ENCODE measurements at regions not wholly inside any gene's neighbourhood (a gene's known extent, or its start where the extent isn't known, plus 50 kb on each side); places are given as distances from the start of the nearest gene placed in this dataset.

DNA sequence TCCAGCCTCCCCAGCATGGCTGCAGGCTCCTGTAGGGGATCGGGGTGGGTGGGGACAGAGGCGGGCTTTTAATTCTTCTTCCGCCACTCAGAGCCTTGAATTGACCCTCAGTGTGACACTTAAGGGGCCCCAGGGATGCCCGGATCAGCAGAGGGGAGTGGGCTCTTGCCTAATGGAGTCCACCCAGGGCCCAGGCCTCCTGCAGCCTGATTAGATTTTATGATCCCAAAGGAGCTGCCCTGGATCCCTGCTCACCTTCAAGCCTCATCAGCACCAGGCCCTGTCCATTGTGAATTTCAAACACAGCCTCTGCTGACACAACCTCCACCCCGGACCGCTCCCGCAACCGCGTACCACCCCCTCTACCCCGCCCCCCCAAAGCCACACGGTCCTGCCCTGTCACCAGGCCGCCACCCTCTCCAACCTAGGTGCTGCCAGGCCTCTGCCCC, 214.1 kb upstream of the IER5L start:
- DNase-seq (ENCODE audit: low read depth, low spot score), result no peak
- no peaks in the 10 kb centered on the region for H3K27me3 Mint-ChIP-seq (ENCODE audit: low read depth)
- no peaks in the 10 kb centered on the region for H3K36me3 Mint-ChIP-seq (ENCODE audit: low read depth)
- no peaks in the 10 kb centered on the region for H3K9me3 Mint-ChIP-seq
- TF ChIP-seq, protein P1, sequence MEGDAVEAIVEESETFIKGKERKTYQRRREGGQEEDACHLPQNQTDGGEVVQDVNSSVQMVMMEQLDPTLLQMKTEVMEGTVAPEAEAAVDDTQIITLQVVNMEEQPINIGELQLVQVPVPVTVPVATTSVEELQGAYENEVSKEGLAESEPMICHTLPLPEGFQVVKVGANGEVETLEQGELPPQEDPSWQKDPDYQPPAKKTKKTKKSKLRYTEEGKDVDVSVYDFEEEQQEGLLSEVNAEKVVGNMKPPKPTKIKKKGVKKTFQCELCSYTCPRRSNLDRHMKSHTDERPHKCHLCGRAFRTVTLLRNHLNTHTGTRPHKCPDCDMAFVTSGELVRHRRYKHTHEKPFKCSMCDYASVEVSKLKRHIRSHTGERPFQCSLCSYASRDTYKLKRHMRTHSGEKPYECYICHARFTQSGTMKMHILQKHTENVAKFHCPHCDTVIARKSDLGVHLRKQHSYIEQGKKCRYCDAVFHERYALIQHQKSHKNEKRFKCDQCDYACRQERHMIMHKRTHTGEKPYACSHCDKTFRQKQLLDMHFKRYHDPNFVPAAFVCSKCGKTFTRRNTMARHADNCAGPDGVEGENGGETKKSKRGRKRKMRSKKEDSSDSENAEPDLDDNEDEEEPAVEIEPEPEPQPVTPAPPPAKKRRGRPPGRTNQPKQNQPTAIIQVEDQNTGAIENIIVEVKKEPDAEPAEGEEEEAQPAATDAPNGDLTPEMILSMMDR (conservative IDR thresholded peaks at IDR 0.05), result no peak
- no peak overlapping the region for H3K27ac Mint-ChIP-seq (ENCODE audit: unreplicated experiment)
- no peak overlapping the region for H3K4me3 Mint-ChIP-seq
- peaks cover 14% of the 10 kb centered on the region for H3K4me1 Mint-ChIP-seq

DNA sequence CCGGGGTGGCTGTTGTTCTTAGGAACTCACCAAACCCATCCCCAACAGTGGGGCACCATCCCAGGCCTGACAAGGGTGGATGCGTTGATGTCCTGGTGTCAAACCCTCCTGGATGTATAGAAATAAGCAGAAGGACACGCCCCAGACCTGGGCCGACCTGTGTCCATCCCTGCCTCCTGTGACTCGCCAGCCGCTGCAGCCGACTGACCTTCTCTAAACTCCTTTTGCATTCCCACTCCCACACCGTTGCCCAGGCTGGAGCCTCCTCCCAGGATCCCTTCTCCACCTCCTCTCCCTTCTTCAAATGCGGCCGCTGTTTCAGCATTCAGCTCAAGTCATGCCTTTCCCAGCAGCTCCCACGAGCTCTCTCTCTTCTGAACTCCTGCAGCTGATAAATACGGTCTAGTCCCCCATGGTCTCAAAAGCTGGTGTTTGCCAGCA, 213.2 kb upstream of the IER5L start:
- Mint-ChIP-seq H3K9me3 (no peaks in the 10 kb centered on the region), H3K27ac (ENCODE audit: unreplicated experiment) (no peak overlapping the region), H3K4me3 (peak overlapping the region; percentile 25), H3K27me3 (ENCODE audit: low read depth) (no peaks in the 10 kb centered on the region), H3K4me1 (peaks cover 14% of the 10 kb centered on the region), H3K36me3 (ENCODE audit: low read depth) (no peaks in the 10 kb centered on the region)
- TF ChIP-seq, protein P1 (conservative IDR thresholded peaks at IDR 0.05), result no peak
- DNase-seq (ENCODE audit: low read depth, low spot score), result no peak

DNA sequence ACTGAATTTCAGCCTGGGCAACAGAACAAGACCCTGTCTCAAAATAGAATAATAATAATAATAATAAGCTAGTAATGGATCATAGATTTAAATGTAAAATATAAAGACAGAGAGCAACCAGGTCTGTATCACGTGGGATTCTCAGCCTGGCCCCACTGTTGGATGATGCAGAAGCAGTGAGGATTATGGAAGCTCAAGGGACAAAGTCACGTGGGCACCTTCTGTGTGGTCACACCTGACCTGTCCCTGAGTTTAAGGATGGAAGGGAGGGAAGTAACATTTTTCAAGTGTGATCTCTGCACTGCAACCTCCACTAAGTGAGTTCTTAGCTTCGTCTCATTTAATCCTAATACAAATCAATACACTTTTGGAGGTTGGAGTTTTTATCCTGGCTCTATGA, 212.5 kb upstream of the IER5L start:
- Mint-ChIP-seq H3K27ac (ENCODE audit: unreplicated experiment) (no peak overlapping the region), H3K9me3 (no peaks in the 10 kb centered on the region), H3K27me3 (ENCODE audit: low read depth) (no peaks in the 10 kb centered on the region), H3K36me3 (ENCODE audit: low read depth) (no peaks in the 10 kb centered on the region), H3K4me3 (no peak overlapping the region), H3K4me1 (peaks cover 14% of the 10 kb centered on the region)
- TF ChIP-seq, protein P1 (conservative IDR thresholded peaks at IDR 0.05), result no peak
- DNase-seq (ENCODE audit: low read depth, low spot score), result no peak

DNA sequence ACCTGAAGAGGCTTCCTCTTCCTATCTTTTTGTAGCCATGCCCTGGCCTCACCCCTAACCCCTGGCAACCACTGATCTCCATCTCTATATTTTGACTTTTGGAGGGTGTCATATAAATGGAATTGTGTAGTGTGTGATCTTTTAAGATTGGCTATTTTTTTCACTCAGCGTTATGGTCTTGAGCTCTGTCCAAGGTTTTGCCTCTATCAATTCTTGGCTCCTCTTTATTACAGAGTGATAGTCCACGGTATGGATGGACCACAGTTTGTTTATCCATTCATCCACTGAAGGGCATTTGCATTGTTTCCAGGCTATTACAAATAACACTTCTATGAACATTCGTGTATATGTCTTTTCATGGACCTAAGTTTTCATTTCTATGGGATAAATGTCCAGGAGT, 209.8 kb upstream of the IER5L start:
- H3K4me3 Mint-ChIP-seq, result no peak overlapping the region
- TF ChIP-seq, protein P1 (conservative IDR thresholded peaks at IDR 0.05), result no peak
- H3K4me1 Mint-ChIP-seq, result peaks cover 8% of the 10 kb centered on the region
- no peaks in the 10 kb centered on the region for H3K27me3 Mint-ChIP-seq (ENCODE audit: low read depth)
- DNase-seq (ENCODE audit: low read depth, low spot score), result no peak
- no peak overlapping the region for H3K27ac Mint-ChIP-seq (ENCODE audit: unreplicated experiment)
- no peaks in the 10 kb centered on the region for H3K9me3 Mint-ChIP-seq
- H3K36me3 Mint-ChIP-seq (ENCODE audit: low read depth), result no peaks in the 10 kb centered on the region

DNA sequence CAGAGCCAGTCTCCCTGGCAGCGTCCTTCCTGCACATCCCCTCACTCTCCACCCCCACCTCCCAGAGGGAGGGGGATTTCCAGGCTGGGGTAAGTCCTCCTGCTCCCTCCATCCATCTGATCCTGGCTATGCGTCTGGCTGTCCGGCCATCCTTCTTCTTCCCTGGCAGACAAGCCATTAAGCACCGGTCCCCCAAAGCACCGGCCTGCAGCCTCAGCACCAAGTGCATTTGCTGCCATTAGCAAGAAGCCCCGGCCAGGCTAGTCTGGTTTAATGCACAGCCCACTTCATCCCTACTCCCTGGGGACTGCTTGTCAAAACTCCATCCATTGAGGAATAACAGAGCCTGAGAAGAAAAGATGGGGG, 208.7 kb upstream of the IER5L start:
- H3K27ac Mint-ChIP-seq (ENCODE audit: unreplicated experiment), result no peak overlapping the region
- no peak for DNase-seq (ENCODE audit: low read depth, low spot score)
- H3K4me1 Mint-ChIP-seq, result peaks cover 6% of the 10 kb centered on the region
- H3K36me3 Mint-ChIP-seq (ENCODE audit: low read depth), result no peaks in the 10 kb centered on the region
- H3K9me3 Mint-ChIP-seq, result no peaks in the 10 kb centered on the region
- TF ChIP-seq, protein P1 (conservative IDR thresholded peaks at IDR 0.05), result no peak
- no peaks in the 10 kb centered on the region for H3K27me3 Mint-ChIP-seq (ENCODE audit: low read depth)
- no peak overlapping the region for H3K4me3 Mint-ChIP-seq
